H9 (cell line): ENCODE measurements at regions not wholly inside any gene's neighbourhood (a gene's known extent, or its start where the extent isn't known, plus 50 kb on each side); places are given as distances from the start of the nearest gene placed in this dataset.

Experiments
- DNase-seq: peaks from one replicate; pipeline ENCODE4 v3.0.0-alpha.2; 2017
- H2AFZ ChIP-seq: one replicate; pipeline ENCODE4 v1.6.1; 2013; ENCODE audit warnings: mild to moderate bottlenecking, low read length, control low read depth, moderate library complexity
- H2AK5ac ChIP-seq: 2 replicates; pipeline ENCODE4 v1.6.1; 2013; ENCODE audit warnings: low read length, control low read depth, mixed read lengths; ENCODE audit not compliant: insufficient read length
- H2BK120ac ChIP-seq: one replicate; pipeline ENCODE4 v1.6.1; 2013; ENCODE audit warnings: low read depth, mild to moderate bottlenecking, low read length, control low read depth, inconsistent platforms; ENCODE audit not compliant: poor library complexity, severe bottlenecking
- H2BK12ac ChIP-seq: 2 replicates; pipeline ENCODE4 v1.6.1; 2013; ENCODE audit warnings: low read length, control low read depth, mixed read lengths, low read depth; ENCODE audit not compliant: insufficient read length
- H2BK15ac ChIP-seq: 2 replicates; pipeline ENCODE4 v1.6.1; 2013; ENCODE audit warnings: low read depth, low read length, control low read depth
- H2BK20ac ChIP-seq: one replicate; pipeline ENCODE4 v1.6.1; 2013; ENCODE audit warnings: low read depth, mild to moderate bottlenecking, low read length, control low read depth, inconsistent platforms; ENCODE audit not compliant: poor library complexity, severe bottlenecking
- H2BK5ac ChIP-seq: 2 replicates; pipeline ENCODE4 v1.6.1; 2013; ENCODE audit warnings: low read length, control low read depth, mixed read lengths; ENCODE audit not compliant: insufficient read length
- H3K14ac ChIP-seq: 2 replicates; pipeline ENCODE4 v1.6.1; 2013; ENCODE audit warnings: low read length, control low read depth; ENCODE audit not compliant: insufficient read depth
- H3K18ac ChIP-seq: 2 replicates; pipeline ENCODE4 v1.6.1; 2013; ENCODE audit warnings: low read depth, mild to moderate bottlenecking, mixed read lengths, low read length, control low read depth; ENCODE audit not compliant: insufficient read length
- H3K23ac ChIP-seq: 2 replicates; pipeline ENCODE4 v1.6.1; 2013; ENCODE audit warnings: low read length, control low read depth, mixed read lengths, low read depth; ENCODE audit not compliant: insufficient read length
- H3K23me2 ChIP-seq: 2 replicates; pipeline ENCODE4 v1.6.1; 2013; ENCODE audit warnings: low read depth, mild to moderate bottlenecking, mixed read lengths, low read length, control low read depth; ENCODE audit not compliant: insufficient read length, poor library complexity, severe bottlenecking
- H3K27ac ChIP-seq: 2 replicates; pipeline ENCODE4 v1.5.1; 2013; ENCODE audit warnings: low read length, control low read depth, mixed read lengths, low read depth; ENCODE audit not compliant: insufficient read length
- H3K27me3 ChIP-seq: 2 replicates; pipeline ENCODE4 v1.6.1; 2013; ENCODE audit warnings: low read length, control low read depth, inconsistent platforms; ENCODE audit not compliant: insufficient read depth
- H3K4ac ChIP-seq: 2 replicates; pipeline ENCODE4 v1.6.1; 2013; ENCODE audit warnings: low read depth, mild to moderate bottlenecking, control low read depth, inconsistent platforms, low read length, moderate library complexity
- H3K4me1 ChIP-seq: 2 replicates; pipeline ENCODE4 v1.6.1; 2013; ENCODE audit warnings: low read length, control low read depth, inconsistent platforms; ENCODE audit not compliant: insufficient read depth
- H3K4me2 ChIP-seq: 2 replicates; pipeline ENCODE4 v1.6.1; 2013; ENCODE audit warnings: low read length, control low read depth, mixed read lengths; ENCODE audit not compliant: insufficient read length, insufficient read depth
- H3K56ac ChIP-seq: 2 replicates; pipeline ENCODE4 v1.6.1; 2013; ENCODE audit warnings: low read depth, mild to moderate bottlenecking, mixed read lengths, low read length, control low read depth; ENCODE audit not compliant: insufficient read length
- H3K79me1 ChIP-seq: 2 replicates; pipeline ENCODE4 v1.6.1; 2013; ENCODE audit warnings: low read depth, mild to moderate bottlenecking, moderate library complexity, low read length, control low read depth, inconsistent platforms; ENCODE audit not compliant: insufficient read depth, poor library complexity, severe bottlenecking
- H3K79me2 ChIP-seq: 2 replicates; pipeline ENCODE4 v1.6.1; 2013; ENCODE audit warnings: low read length, control low read depth, inconsistent platforms; ENCODE audit not compliant: insufficient read depth
- H3K9ac ChIP-seq: 2 replicates; pipeline ENCODE4 v1.6.1; 2013; ENCODE audit warnings: low read length, control low read depth, mixed read lengths; ENCODE audit not compliant: insufficient read length; ENCODE audit errors: extremely low read depth
- H3K9me3 ChIP-seq: one replicate; pipeline ENCODE4 v1.6.1; 2013; ENCODE audit warnings: low read depth, low read length, inconsistent platforms; ENCODE audit not compliant: control insufficient read depth
- H3T11ph ChIP-seq: one replicate; pipeline ENCODE4 v1.6.1; 2013; ENCODE audit warnings: mild to moderate bottlenecking, low read length, control low read depth, inconsistent platforms
- H4K20me1 ChIP-seq: one replicate; pipeline ENCODE4 v1.6.1; 2013; ENCODE audit not compliant: control insufficient read depth, insufficient read length, insufficient read depth
- H4K5ac ChIP-seq: 2 replicates; pipeline ENCODE4 v1.6.1; 2013; ENCODE audit warnings: low read depth, mild to moderate bottlenecking, mixed read lengths, low read length, control low read depth; ENCODE audit not compliant: insufficient read length
- H4K8ac ChIP-seq: replicated peaks from 2 replicates; pipeline ENCODE4 v1.6.1; 2013; ENCODE audit warnings: low read length, control low read depth, mixed read lengths, low read depth; ENCODE audit not compliant: insufficient read length
- H4K91ac ChIP-seq: 2 replicates; pipeline ENCODE4 v1.6.1; 2013; ENCODE audit warnings: low read depth, mild to moderate bottlenecking, moderate library complexity, mixed read lengths, low read length, control low read depth; ENCODE audit not compliant: insufficient read length
- H3K27ac Mint-ChIP-seq, 3 experiments: 2 replicates in 2 of 3; 3 replicates in 1 of 3; pipeline ENCODE4 v1.8.0; 2020 to 2021; ENCODE audit warnings: mixed read lengths in 3 of 3, mild to moderate bottlenecking in 1 of 3, moderate library complexity in 1 of 3
- H3K27me3 Mint-ChIP-seq: 2 replicates; pipeline ENCODE4 v1.8.0; 2021; ENCODE audit warnings: low read depth, mild to moderate bottlenecking, moderate library complexity, mixed read lengths
- H3K36me3 Mint-ChIP-seq, 3 experiments: 2 replicates in 2 of 3; 3 replicates in 1 of 3; pipeline ENCODE4 v1.8.0; 2020 to 2021; ENCODE audit warnings: low read depth in 3 of 3, mixed read lengths in 3 of 3; ENCODE audit not compliant: insufficient read depth in 1 of 3
- H3K4me1 Mint-ChIP-seq, 2 experiments: 2 replicates each; pipeline ENCODE4 v1.8.0; 2020; ENCODE audit warnings: mixed read lengths in 2 of 2
- H3K4me3 Mint-ChIP-seq, 2 experiments: 2 replicates in 1 of 2; 3 replicates in 1 of 2; pipeline ENCODE4 v1.8.0; 2020 to 2021; ENCODE audit warnings: mild to moderate bottlenecking in 2 of 2, mixed read lengths in 2 of 2, moderate library complexity in 1 of 2
- H3K9me3 Mint-ChIP-seq, 2 experiments: 2 replicates in 1 of 2; 3 replicates in 1 of 2; pipeline ENCODE4 v1.8.0; 2020; ENCODE audit warnings: mild to moderate bottlenecking in 2 of 2, mixed read lengths in 2 of 2, moderate library complexity in 1 of 2
- WGBS: extraction: QIAGEN DNeasy Blood & Tissue Kit; methylation state at CpG from one replicate; pipeline ENCODE4 v1.1.7; 2013; ENCODE audit warnings: missing lambda C conversion rate, low lambda C conversion rate, mixed read lengths; ENCODE audit not compliant: insufficient read length; ENCODE audit errors: extremely low coverage; 5-methylcytosine and 5-hydroxymethylcytosine counted together
- TF ChIP-seq, protein P1 (sequence below): fragments of 200-600 bp; sonication (generic); conservative IDR thresholded peaks from 3 replicates; pipeline ENCODE4 v1.8.0; 2021; ENCODE audit warnings: antibody characterized with exemption, mild to moderate bottlenecking

GRCh38 chr1:36729716-36730510, 247.2 kb upstream of the CSF3R start:
- no peak overlapping the region for H2BK120ac ChIP-seq
- H3K18ac ChIP-seq: no peak overlapping the region
- no peak overlapping the region for H2AFZ ChIP-seq
- no peak overlapping the region for H2BK20ac ChIP-seq
- H4K20me1 ChIP-seq: no peaks in the 10 kb centered on the region
- no peak overlapping the region for H3K27ac ChIP-seq
- H2BK5ac ChIP-seq: no peak overlapping the region
- H3K23ac ChIP-seq: no peak overlapping the region
- H4K91ac ChIP-seq: no peak overlapping the region
- no peaks in the 10 kb centered on the region for H3K79me2 ChIP-seq
- H3K4ac ChIP-seq: no peak overlapping the region
- H3K14ac ChIP-seq: peak overlapping the region; percentile 34; the same call in 1 of the 2 replicates
- H3K36me3 Mint-ChIP-seq: no peaks in the 10 kb centered on the region; a peak in 1 of 7 replicates
- no peaks in the 10 kb centered on the region for H3K79me1 ChIP-seq
- H3K27ac Mint-ChIP-seq: peak overlapping the region in 2 of 3 experiments; percentile 22 to 42; a peak in 4 of 7 replicates
- no peak overlapping the region for H3T11ph ChIP-seq
- H3K4me3 Mint-ChIP-seq: no peak overlapping the region
- no peak overlapping the region for H2BK15ac ChIP-seq
- H3K9me3 Mint-ChIP-seq: no peaks in the 10 kb centered on the region; a peak in 1 of 5 replicates
- H3K23me2 ChIP-seq: no peaks in the 10 kb centered on the region
- H3K4me1 ChIP-seq: no peaks in the 10 kb centered on the region; the same call in 1 of the 2 replicates
- H2AK5ac ChIP-seq: no peak overlapping the region
- H4K5ac ChIP-seq: no peak overlapping the region
- peaks cover 26 to 32% of the 10 kb centered on the region in 2 experiments for H3K4me1 Mint-ChIP-seq
- no peak overlapping the region for H3K9ac ChIP-seq
- H4K8ac ChIP-seq: no peak overlapping the region
- WGBS: no CpG with 5 or more reads among the region's 12 CpGs
- H3K27me3 ChIP-seq: no peaks in the 10 kb centered on the region
- peaks cover 6% of the 10 kb centered on the region for H3K27me3 Mint-ChIP-seq
- H3K4me2 ChIP-seq: no peak overlapping the region
- H3K56ac ChIP-seq: no peak overlapping the region
- TF ChIP-seq, protein P1, sequence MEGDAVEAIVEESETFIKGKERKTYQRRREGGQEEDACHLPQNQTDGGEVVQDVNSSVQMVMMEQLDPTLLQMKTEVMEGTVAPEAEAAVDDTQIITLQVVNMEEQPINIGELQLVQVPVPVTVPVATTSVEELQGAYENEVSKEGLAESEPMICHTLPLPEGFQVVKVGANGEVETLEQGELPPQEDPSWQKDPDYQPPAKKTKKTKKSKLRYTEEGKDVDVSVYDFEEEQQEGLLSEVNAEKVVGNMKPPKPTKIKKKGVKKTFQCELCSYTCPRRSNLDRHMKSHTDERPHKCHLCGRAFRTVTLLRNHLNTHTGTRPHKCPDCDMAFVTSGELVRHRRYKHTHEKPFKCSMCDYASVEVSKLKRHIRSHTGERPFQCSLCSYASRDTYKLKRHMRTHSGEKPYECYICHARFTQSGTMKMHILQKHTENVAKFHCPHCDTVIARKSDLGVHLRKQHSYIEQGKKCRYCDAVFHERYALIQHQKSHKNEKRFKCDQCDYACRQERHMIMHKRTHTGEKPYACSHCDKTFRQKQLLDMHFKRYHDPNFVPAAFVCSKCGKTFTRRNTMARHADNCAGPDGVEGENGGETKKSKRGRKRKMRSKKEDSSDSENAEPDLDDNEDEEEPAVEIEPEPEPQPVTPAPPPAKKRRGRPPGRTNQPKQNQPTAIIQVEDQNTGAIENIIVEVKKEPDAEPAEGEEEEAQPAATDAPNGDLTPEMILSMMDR: no peak
- no peak overlapping the region for H2BK12ac ChIP-seq
- DNase-seq: no peak
- no peaks in the 10 kb centered on the region for H3K9me3 ChIP-seq
